H9 (cell line): ENCODE measurements at regions not wholly inside any gene's neighbourhood (a gene's known extent, or its start where the extent isn't known, plus 50 kb on each side); places are given as distances from the start of the nearest gene placed in this dataset.

Experiments
- DNase-seq: peaks from one replicate; pipeline ENCODE4 v3.0.0-alpha.2; 2017
- H2AFZ ChIP-seq: one replicate; pipeline ENCODE4 v1.6.1; 2013; ENCODE audit warnings: mild to moderate bottlenecking, low read length, control low read depth, moderate library complexity
- H2AK5ac ChIP-seq: 2 replicates; pipeline ENCODE4 v1.6.1; 2013; ENCODE audit warnings: low read length, control low read depth, mixed read lengths; ENCODE audit not compliant: insufficient read length
- H2BK120ac ChIP-seq: one replicate; pipeline ENCODE4 v1.6.1; 2013; ENCODE audit warnings: low read depth, mild to moderate bottlenecking, low read length, control low read depth, inconsistent platforms; ENCODE audit not compliant: poor library complexity, severe bottlenecking
- H2BK12ac ChIP-seq: 2 replicates; pipeline ENCODE4 v1.6.1; 2013; ENCODE audit warnings: low read length, control low read depth, mixed read lengths, low read depth; ENCODE audit not compliant: insufficient read length
- H2BK15ac ChIP-seq: 2 replicates; pipeline ENCODE4 v1.6.1; 2013; ENCODE audit warnings: low read depth, low read length, control low read depth
- H2BK20ac ChIP-seq: one replicate; pipeline ENCODE4 v1.6.1; 2013; ENCODE audit warnings: low read depth, mild to moderate bottlenecking, low read length, control low read depth, inconsistent platforms; ENCODE audit not compliant: poor library complexity, severe bottlenecking
- H2BK5ac ChIP-seq: 2 replicates; pipeline ENCODE4 v1.6.1; 2013; ENCODE audit warnings: low read length, control low read depth, mixed read lengths; ENCODE audit not compliant: insufficient read length
- H3K14ac ChIP-seq: 2 replicates; pipeline ENCODE4 v1.6.1; 2013; ENCODE audit warnings: low read length, control low read depth; ENCODE audit not compliant: insufficient read depth
- H3K18ac ChIP-seq: 2 replicates; pipeline ENCODE4 v1.6.1; 2013; ENCODE audit warnings: low read depth, mild to moderate bottlenecking, mixed read lengths, low read length, control low read depth; ENCODE audit not compliant: insufficient read length
- H3K23ac ChIP-seq: 2 replicates; pipeline ENCODE4 v1.6.1; 2013; ENCODE audit warnings: low read length, control low read depth, mixed read lengths, low read depth; ENCODE audit not compliant: insufficient read length
- H3K23me2 ChIP-seq: 2 replicates; pipeline ENCODE4 v1.6.1; 2013; ENCODE audit warnings: low read depth, mild to moderate bottlenecking, mixed read lengths, low read length, control low read depth; ENCODE audit not compliant: insufficient read length, poor library complexity, severe bottlenecking
- H3K27ac ChIP-seq: 2 replicates; pipeline ENCODE4 v1.5.1; 2013; ENCODE audit warnings: low read length, control low read depth, mixed read lengths, low read depth; ENCODE audit not compliant: insufficient read length
- H3K27me3 ChIP-seq: 2 replicates; pipeline ENCODE4 v1.6.1; 2013; ENCODE audit warnings: low read length, control low read depth, inconsistent platforms; ENCODE audit not compliant: insufficient read depth
- H3K4ac ChIP-seq: 2 replicates; pipeline ENCODE4 v1.6.1; 2013; ENCODE audit warnings: low read depth, mild to moderate bottlenecking, control low read depth, inconsistent platforms, low read length, moderate library complexity
- H3K4me1 ChIP-seq: 2 replicates; pipeline ENCODE4 v1.6.1; 2013; ENCODE audit warnings: low read length, control low read depth, inconsistent platforms; ENCODE audit not compliant: insufficient read depth
- H3K4me2 ChIP-seq: 2 replicates; pipeline ENCODE4 v1.6.1; 2013; ENCODE audit warnings: low read length, control low read depth, mixed read lengths; ENCODE audit not compliant: insufficient read length, insufficient read depth
- H3K56ac ChIP-seq: 2 replicates; pipeline ENCODE4 v1.6.1; 2013; ENCODE audit warnings: low read depth, mild to moderate bottlenecking, mixed read lengths, low read length, control low read depth; ENCODE audit not compliant: insufficient read length
- H3K79me1 ChIP-seq: 2 replicates; pipeline ENCODE4 v1.6.1; 2013; ENCODE audit warnings: low read depth, mild to moderate bottlenecking, moderate library complexity, low read length, control low read depth, inconsistent platforms; ENCODE audit not compliant: insufficient read depth, poor library complexity, severe bottlenecking
- H3K79me2 ChIP-seq: 2 replicates; pipeline ENCODE4 v1.6.1; 2013; ENCODE audit warnings: low read length, control low read depth, inconsistent platforms; ENCODE audit not compliant: insufficient read depth
- H3K9ac ChIP-seq: 2 replicates; pipeline ENCODE4 v1.6.1; 2013; ENCODE audit warnings: low read length, control low read depth, mixed read lengths; ENCODE audit not compliant: insufficient read length; ENCODE audit errors: extremely low read depth
- H3K9me3 ChIP-seq: one replicate; pipeline ENCODE4 v1.6.1; 2013; ENCODE audit warnings: low read depth, low read length, inconsistent platforms; ENCODE audit not compliant: control insufficient read depth
- H3T11ph ChIP-seq: one replicate; pipeline ENCODE4 v1.6.1; 2013; ENCODE audit warnings: mild to moderate bottlenecking, low read length, control low read depth, inconsistent platforms
- H4K20me1 ChIP-seq: one replicate; pipeline ENCODE4 v1.6.1; 2013; ENCODE audit not compliant: control insufficient read depth, insufficient read length, insufficient read depth
- H4K5ac ChIP-seq: 2 replicates; pipeline ENCODE4 v1.6.1; 2013; ENCODE audit warnings: low read depth, mild to moderate bottlenecking, mixed read lengths, low read length, control low read depth; ENCODE audit not compliant: insufficient read length
- H4K8ac ChIP-seq: replicated peaks from 2 replicates; pipeline ENCODE4 v1.6.1; 2013; ENCODE audit warnings: low read length, control low read depth, mixed read lengths, low read depth; ENCODE audit not compliant: insufficient read length
- H4K91ac ChIP-seq: 2 replicates; pipeline ENCODE4 v1.6.1; 2013; ENCODE audit warnings: low read depth, mild to moderate bottlenecking, moderate library complexity, mixed read lengths, low read length, control low read depth; ENCODE audit not compliant: insufficient read length
- H3K27ac Mint-ChIP-seq, 3 experiments: 2 replicates in 2 of 3; 3 replicates in 1 of 3; pipeline ENCODE4 v1.8.0; 2020 to 2021; ENCODE audit warnings: mixed read lengths in 3 of 3, mild to moderate bottlenecking in 1 of 3, moderate library complexity in 1 of 3
- H3K27me3 Mint-ChIP-seq: 2 replicates; pipeline ENCODE4 v1.8.0; 2021; ENCODE audit warnings: low read depth, mild to moderate bottlenecking, moderate library complexity, mixed read lengths
- H3K36me3 Mint-ChIP-seq, 3 experiments: 2 replicates in 2 of 3; 3 replicates in 1 of 3; pipeline ENCODE4 v1.8.0; 2020 to 2021; ENCODE audit warnings: low read depth in 3 of 3, mixed read lengths in 3 of 3; ENCODE audit not compliant: insufficient read depth in 1 of 3
- H3K4me1 Mint-ChIP-seq, 2 experiments: 2 replicates each; pipeline ENCODE4 v1.8.0; 2020; ENCODE audit warnings: mixed read lengths in 2 of 2
- H3K4me3 Mint-ChIP-seq, 2 experiments: 2 replicates in 1 of 2; 3 replicates in 1 of 2; pipeline ENCODE4 v1.8.0; 2020 to 2021; ENCODE audit warnings: mild to moderate bottlenecking in 2 of 2, mixed read lengths in 2 of 2, moderate library complexity in 1 of 2
- H3K9me3 Mint-ChIP-seq, 2 experiments: 2 replicates in 1 of 2; 3 replicates in 1 of 2; pipeline ENCODE4 v1.8.0; 2020; ENCODE audit warnings: mild to moderate bottlenecking in 2 of 2, mixed read lengths in 2 of 2, moderate library complexity in 1 of 2
- WGBS: extraction: QIAGEN DNeasy Blood & Tissue Kit; methylation state at CpG from one replicate; pipeline ENCODE4 v1.1.7; 2013; ENCODE audit warnings: missing lambda C conversion rate, low lambda C conversion rate, mixed read lengths; ENCODE audit not compliant: insufficient read length; ENCODE audit errors: extremely low coverage; 5-methylcytosine and 5-hydroxymethylcytosine counted together
- TF ChIP-seq, protein P1 (sequence below): fragments of 200-600 bp; sonication (generic); conservative IDR thresholded peaks from 3 replicates; pipeline ENCODE4 v1.8.0; 2021; ENCODE audit warnings: antibody characterized with exemption, mild to moderate bottlenecking

DNA sequence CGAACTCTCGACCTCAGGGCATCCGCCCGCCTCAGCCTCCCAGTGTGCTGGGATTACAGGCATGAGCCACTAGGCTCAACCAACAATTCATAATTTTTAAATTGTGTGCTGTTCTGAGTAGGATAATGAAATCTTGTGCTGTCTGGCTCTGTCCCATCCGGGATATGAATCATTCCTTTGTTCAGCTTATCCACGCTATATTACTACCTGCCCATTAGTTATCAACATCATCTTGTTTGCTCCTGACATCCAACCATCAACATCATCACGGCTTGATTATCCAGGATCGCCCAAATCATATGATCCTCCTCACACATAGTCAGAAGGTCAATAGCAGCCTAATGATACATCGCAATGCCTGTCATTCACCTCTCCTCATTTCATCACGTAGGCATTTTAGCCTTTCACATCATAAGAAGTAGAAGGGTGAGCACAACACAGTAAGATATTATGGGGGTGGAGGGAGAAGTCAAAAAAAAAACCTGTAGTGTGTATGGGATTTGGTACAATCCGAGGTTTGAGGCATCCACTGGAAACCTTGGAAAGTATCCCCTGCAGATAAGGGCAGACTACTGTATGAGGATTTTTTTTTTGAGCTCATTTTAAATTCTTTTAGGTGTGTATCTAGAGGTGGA lies 77.0 kb upstream of the SIAH1 start:
- no peak overlapping the region for H2BK15ac ChIP-seq
- H3K18ac ChIP-seq: no peak overlapping the region
- no peak overlapping the region for H2AK5ac ChIP-seq
- no peak for DNase-seq
- Mint-ChIP-seq H3K9me3 (peaks cover under 1% of the 10 kb centered on the region in 2 experiments; a peak in 3 of 5 replicates), H3K27ac (no peak overlapping the region), H3K4me3 (no peak overlapping the region), H3K27me3 (no peaks in the 10 kb centered on the region; the same call in 1 of the 2 replicates), H3K4me1 (no peaks in the 10 kb centered on the region), H3K36me3 (peaks cover 0 to under 1% (median 0%) of the 10 kb centered on the region in 3 experiments; a peak in 1 of 7 replicates)
- no peaks in the 10 kb centered on the region for H3K79me1 ChIP-seq
- H3K9me3 ChIP-seq: no peaks in the 10 kb centered on the region
- no peaks in the 10 kb centered on the region for H3K23me2 ChIP-seq
- H3K23ac ChIP-seq: no peak overlapping the region
- H3K4me1 ChIP-seq: no peaks in the 10 kb centered on the region
- no peak overlapping the region for H3K4ac ChIP-seq
- no peaks in the 10 kb centered on the region for H4K20me1 ChIP-seq
- no peaks in the 10 kb centered on the region for H3K79me2 ChIP-seq
- TF ChIP-seq, protein P1, sequence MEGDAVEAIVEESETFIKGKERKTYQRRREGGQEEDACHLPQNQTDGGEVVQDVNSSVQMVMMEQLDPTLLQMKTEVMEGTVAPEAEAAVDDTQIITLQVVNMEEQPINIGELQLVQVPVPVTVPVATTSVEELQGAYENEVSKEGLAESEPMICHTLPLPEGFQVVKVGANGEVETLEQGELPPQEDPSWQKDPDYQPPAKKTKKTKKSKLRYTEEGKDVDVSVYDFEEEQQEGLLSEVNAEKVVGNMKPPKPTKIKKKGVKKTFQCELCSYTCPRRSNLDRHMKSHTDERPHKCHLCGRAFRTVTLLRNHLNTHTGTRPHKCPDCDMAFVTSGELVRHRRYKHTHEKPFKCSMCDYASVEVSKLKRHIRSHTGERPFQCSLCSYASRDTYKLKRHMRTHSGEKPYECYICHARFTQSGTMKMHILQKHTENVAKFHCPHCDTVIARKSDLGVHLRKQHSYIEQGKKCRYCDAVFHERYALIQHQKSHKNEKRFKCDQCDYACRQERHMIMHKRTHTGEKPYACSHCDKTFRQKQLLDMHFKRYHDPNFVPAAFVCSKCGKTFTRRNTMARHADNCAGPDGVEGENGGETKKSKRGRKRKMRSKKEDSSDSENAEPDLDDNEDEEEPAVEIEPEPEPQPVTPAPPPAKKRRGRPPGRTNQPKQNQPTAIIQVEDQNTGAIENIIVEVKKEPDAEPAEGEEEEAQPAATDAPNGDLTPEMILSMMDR: no peak
- no peak overlapping the region for H3K27ac ChIP-seq
- H4K8ac ChIP-seq: no peak overlapping the region
- no peak overlapping the region for H2AFZ ChIP-seq
- H2BK120ac ChIP-seq: no peak overlapping the region
- no peak overlapping the region for H3K4me2 ChIP-seq
- H3K27me3 ChIP-seq: no peaks in the 10 kb centered on the region
- H3K9ac ChIP-seq: no peak overlapping the region
- H3T11ph ChIP-seq: no peak overlapping the region
- H4K91ac ChIP-seq: no peak overlapping the region
- no CpG with 5 or more reads among the region's 11 CpGs for WGBS
- H3K14ac ChIP-seq: no peak overlapping the region
- H2BK5ac ChIP-seq: no peak overlapping the region
- H3K56ac ChIP-seq: no peak overlapping the region
- no peak overlapping the region for H2BK12ac ChIP-seq
- H2BK20ac ChIP-seq: no peak overlapping the region
- no peak overlapping the region for H4K5ac ChIP-seq
